Loucy (cell line): ENCODE measurements at regions not wholly inside any gene's neighbourhood (a gene's known extent, or its start where the extent isn't known, plus 50 kb on each side); places are given as distances from the start of the nearest gene placed in this dataset.
A peak's percentile ranks its signal among the peaks of the same experiment; 100 is the strongest.

Source experiments
- H2AFZ ChIP-seq: fragments of 200-600 bp; sonication (generic); 2 replicates; pipeline ENCODE4 v1.6.0; 2016; ENCODE audit warnings: antibody characterized with exemption, mild to moderate bottlenecking, low read length, moderate library complexity
- H3F3A ChIP-seq: fragments of 200-600 bp; 2 replicates; pipeline ENCODE4 v1.6.0; 2016; ENCODE audit warnings: antibody characterized with exemption, low read depth, mild to moderate bottlenecking
- H3K27me3 ChIP-seq: fragments of 200-600 bp; sonication (generic); 2 replicates; pipeline ENCODE4 v1.6.1; 2014; ENCODE audit warnings: low read length, mild to moderate bottlenecking; ENCODE audit not compliant: insufficient read depth, poor library complexity, severe bottlenecking
- H3K36me3 ChIP-seq: fragments of 200-600 bp; sonication (generic); 2 replicates; pipeline ENCODE4 v1.6.1; 2016; ENCODE audit warnings: low read length; ENCODE audit not compliant: insufficient read depth
- H3K4me1 ChIP-seq: fragments of 200-600 bp; sonication (generic); 2 replicates; pipeline ENCODE4 v1.5.1; 2014; ENCODE audit warnings: low read length, mild to moderate bottlenecking; ENCODE audit not compliant: insufficient read depth, poor library complexity, severe bottlenecking
- H3K4me2 ChIP-seq: fragments of 200-600 bp; sonication (generic); 2 replicates; pipeline ENCODE4 v1.6.0; 2014; ENCODE audit warnings: antibody characterized with exemption, low read length, low read depth, mild to moderate bottlenecking; ENCODE audit not compliant: poor library complexity, severe bottlenecking
- H3K4me3 ChIP-seq: fragments of 200-600 bp; sonication (generic); 2 replicates; pipeline ENCODE4 v1.5.1; 2014; ENCODE audit warnings: low read length, mild to moderate bottlenecking, mixed read lengths; ENCODE audit not compliant: poor library complexity, severe bottlenecking
- H3K79me2 ChIP-seq: fragments of 200-600 bp; sonication (generic); 2 replicates; pipeline ENCODE4 v1.6.1; 2014; ENCODE audit warnings: low read length; ENCODE audit not compliant: insufficient read depth
- H3K9ac ChIP-seq: fragments of 200-600 bp; sonication (generic); 2 replicates; pipeline ENCODE4 v1.6.0; 2014; ENCODE audit warnings: mild to moderate bottlenecking, low read depth, low read length, moderate library complexity; ENCODE audit not compliant: poor library complexity, severe bottlenecking
- H3K9me2 ChIP-seq: fragments of 200-600 bp; sonication (generic); replicated peaks from 2 replicates; pipeline ENCODE4 v1.6.1; 2016; ENCODE audit warnings: low read depth, low read length, mixed read lengths
- H3K9me3 ChIP-seq: fragments of 200-600 bp; sonication (generic); 2 replicates; pipeline ENCODE4 v1.6.1; 2014; ENCODE audit warnings: mild to moderate bottlenecking, antibody characterized with exemption, low read length, low read depth; ENCODE audit not compliant: insufficient read depth
- H4K20me1 ChIP-seq: fragments of 200-600 bp; sonication (generic); 2 replicates; pipeline ENCODE4 v1.6.0; 2014; ENCODE audit warnings: antibody characterized with exemption, low read length, mild to moderate bottlenecking; ENCODE audit not compliant: insufficient read depth, poor library complexity, severe bottlenecking
- EZH2phosphoT487 ChIP-seq: fragments of 200-600 bp; IDR thresholded peaks from 2 replicates; pipeline ENCODE4 v1.6.1; 2018; ENCODE audit warnings: antibody characterized with exemption, mild to moderate bottlenecking, moderate library complexity, borderline replicate concordance
- TF ChIP-seq, protein P1 (sequence below): fragments of 200-600 bp; sonication (generic); conservative IDR thresholded peaks from 2 replicates; pipeline ENCODE4 v1.5.1; 2014; ENCODE audit warnings: mild to moderate bottlenecking, antibody characterized with exemption, low read length

DNA sequence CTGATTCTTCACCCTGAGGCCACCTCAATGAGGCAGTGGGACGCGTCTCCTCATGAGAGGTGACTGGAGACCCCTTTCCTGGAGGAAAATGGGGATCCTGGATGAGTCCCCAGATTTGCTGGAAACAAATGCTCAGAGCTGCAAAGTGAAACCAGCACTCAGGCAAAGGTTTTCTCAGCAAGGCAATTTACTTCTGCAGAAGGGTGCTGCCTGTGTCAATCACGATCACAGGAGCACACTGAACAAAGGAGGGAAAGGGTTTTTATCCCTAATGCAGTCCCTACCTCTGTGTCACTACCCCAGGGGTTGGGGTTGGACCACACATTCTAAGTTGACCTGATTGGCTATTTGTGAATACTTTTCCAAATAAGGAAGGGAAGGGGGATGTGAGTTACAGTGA lies 69.9 kb upstream of the CDK20 start:
- TF ChIP-seq, protein P1, sequence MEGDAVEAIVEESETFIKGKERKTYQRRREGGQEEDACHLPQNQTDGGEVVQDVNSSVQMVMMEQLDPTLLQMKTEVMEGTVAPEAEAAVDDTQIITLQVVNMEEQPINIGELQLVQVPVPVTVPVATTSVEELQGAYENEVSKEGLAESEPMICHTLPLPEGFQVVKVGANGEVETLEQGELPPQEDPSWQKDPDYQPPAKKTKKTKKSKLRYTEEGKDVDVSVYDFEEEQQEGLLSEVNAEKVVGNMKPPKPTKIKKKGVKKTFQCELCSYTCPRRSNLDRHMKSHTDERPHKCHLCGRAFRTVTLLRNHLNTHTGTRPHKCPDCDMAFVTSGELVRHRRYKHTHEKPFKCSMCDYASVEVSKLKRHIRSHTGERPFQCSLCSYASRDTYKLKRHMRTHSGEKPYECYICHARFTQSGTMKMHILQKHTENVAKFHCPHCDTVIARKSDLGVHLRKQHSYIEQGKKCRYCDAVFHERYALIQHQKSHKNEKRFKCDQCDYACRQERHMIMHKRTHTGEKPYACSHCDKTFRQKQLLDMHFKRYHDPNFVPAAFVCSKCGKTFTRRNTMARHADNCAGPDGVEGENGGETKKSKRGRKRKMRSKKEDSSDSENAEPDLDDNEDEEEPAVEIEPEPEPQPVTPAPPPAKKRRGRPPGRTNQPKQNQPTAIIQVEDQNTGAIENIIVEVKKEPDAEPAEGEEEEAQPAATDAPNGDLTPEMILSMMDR = no peak
- no peak for TF ChIP-seq EZH2phosphoT487
- no peak overlapping the region for H3K4me2 ChIP-seq

DNA sequence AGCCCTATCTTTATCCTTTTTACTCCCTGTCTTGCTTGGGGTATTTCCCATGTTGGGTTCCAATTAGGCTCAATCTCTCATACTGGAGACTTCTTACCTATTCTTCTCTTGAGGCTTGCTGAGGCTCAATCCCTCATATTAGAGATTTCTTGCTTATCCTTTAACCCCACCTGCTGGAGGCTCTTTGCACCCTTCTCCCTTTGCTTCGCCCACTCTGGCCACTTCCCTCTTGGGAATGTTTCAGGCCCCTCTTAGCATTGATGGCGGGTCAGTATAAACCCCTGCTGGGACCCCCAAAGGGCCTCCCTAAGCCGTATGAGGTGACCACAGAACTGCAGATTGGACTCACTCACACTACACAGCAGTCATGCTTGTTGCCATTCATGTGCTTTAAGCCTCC lies 69.3 kb upstream of the CDK20 start:
- Histone ChIP-seq H4K20me1 (no peaks in the 10 kb centered on the region), H3K4me3 (no peak overlapping the region), H3K27me3 (no peaks in the 10 kb centered on the region), H3K9ac (no peak overlapping the region), H3K4me1 (no peaks in the 10 kb centered on the region), H3K36me3 (no peaks in the 10 kb centered on the region), H3K9me2 (no peaks in the 10 kb centered on the region), H3K4me2 (no peak overlapping the region), H3K9me3 (peaks cover 9% of the 10 kb centered on the region; the same call in 1 of the 2 replicates), H3K79me2 (no peaks in the 10 kb centered on the region), H2AFZ (no peak overlapping the region), H3F3A (no peaks in the 10 kb centered on the region)
- no peak for TF ChIP-seq EZH2phosphoT487
- TF ChIP-seq, protein P1 = no peak

More for the DNA sequence above, 69.9 kb upstream of the CDK20 start:
- H3K9me3 ChIP-seq = peaks cover 9% of the 10 kb centered on the region; the same call in 1 of the 2 replicates
- no peaks in the 10 kb centered on the region for H3K36me3 ChIP-seq
- H3K79me2 ChIP-seq = no peaks in the 10 kb centered on the region
- no peaks in the 10 kb centered on the region for H3K4me1 ChIP-seq
- H4K20me1 ChIP-seq = no peaks in the 10 kb centered on the region
- no peaks in the 10 kb centered on the region for H3K9me2 ChIP-seq
- H3K4me3 ChIP-seq = no peak overlapping the region
- no peaks in the 10 kb centered on the region for H3K27me3 ChIP-seq
- no peak overlapping the region for H2AFZ ChIP-seq
- no peak overlapping the region for H3K9ac ChIP-seq
- H3F3A ChIP-seq = no peaks in the 10 kb centered on the region

DNA sequence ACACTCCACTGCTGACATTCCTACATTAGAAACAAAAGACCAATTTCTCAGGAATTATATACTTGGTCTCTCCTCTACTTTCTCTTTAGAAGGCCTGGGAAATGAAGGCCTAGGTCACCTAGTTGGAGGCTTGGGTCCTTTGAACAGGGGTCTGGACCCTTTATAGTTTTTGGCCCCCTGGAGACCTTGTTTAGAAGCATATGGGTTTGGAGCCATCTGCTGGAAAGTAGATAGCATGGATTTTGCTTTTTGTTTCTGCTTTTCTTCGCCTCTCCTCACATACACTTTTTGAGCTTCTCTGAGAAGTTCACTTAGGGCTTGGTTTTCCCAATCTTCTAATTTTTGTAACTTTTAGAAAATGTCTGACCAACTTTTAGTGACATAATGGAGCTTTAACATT lies 67.1 kb upstream of the CDK20 start:
- no peak overlapping the region for H2AFZ ChIP-seq
- no peak for TF ChIP-seq EZH2phosphoT487
- TF ChIP-seq, protein P1 = peak; percentile 44
- no peak overlapping the region for H3K4me3 ChIP-seq
- no peaks in the 10 kb centered on the region for H3K79me2 ChIP-seq
- H3K9me2 ChIP-seq = no peaks in the 10 kb centered on the region
- no peaks in the 10 kb centered on the region for H3K4me1 ChIP-seq
- H3F3A ChIP-seq = no peaks in the 10 kb centered on the region
- no peak overlapping the region for H3K9ac ChIP-seq
- H3K27me3 ChIP-seq = no peaks in the 10 kb centered on the region
- H3K9me3 ChIP-seq = peaks cover 9% of the 10 kb centered on the region; the same call in 1 of the 2 replicates
- H3K4me2 ChIP-seq = no peak overlapping the region
- no peaks in the 10 kb centered on the region for H3K36me3 ChIP-seq
- no peaks in the 10 kb centered on the region for H4K20me1 ChIP-seq
